Urinary bladder (tissue), 3 donors: ENCODE measurements at regions not wholly inside any gene's neighbourhood (a gene's known extent, or its start where the extent isn't known, plus 50 kb on each side); places are given as distances from the start of the nearest gene placed in this dataset.
"Not testable (repeated sequence)": the region's sequence is repeated elsewhere in the genome, so short reads cannot be mapped to it uniquely, and the experiment has no call there.

Experiments
- DNase-seq: peaks from one replicate; pipeline ENCODE4 v3.0.0-alpha.2; 2015; ENCODE audit errors: extremely low spot score
- H3K27ac ChIP-seq: one replicate; pipeline ENCODE4 v1.5.1; 2013; ENCODE audit warnings: low read depth, mild to moderate bottlenecking, moderate library complexity
- H3K36me3 ChIP-seq: one replicate; pipeline ENCODE4 v1.6.1; 2013; ENCODE audit warnings: mild to moderate bottlenecking, moderate library complexity; ENCODE audit not compliant: insufficient read depth
- H3K4me1 ChIP-seq: one replicate; pipeline ENCODE4 v1.6.1; 2013; ENCODE audit warnings: mild to moderate bottlenecking, moderate library complexity; ENCODE audit not compliant: insufficient read depth
- H3K4me3 ChIP-seq: one replicate; pipeline ENCODE4 v1.5.1; 2013; ENCODE audit warnings: low read depth, low read length
- WGBS: extraction: QIAGEN DNeasy Blood & Tissue Kit; methylation state at CpG from one replicate; pipeline ENCODE4 v1.1.7; 2013; 5-methylcytosine and 5-hydroxymethylcytosine counted together
- donor health status: healthy with polysubstance abuse.
- donor health status: healthy.

DNA sequence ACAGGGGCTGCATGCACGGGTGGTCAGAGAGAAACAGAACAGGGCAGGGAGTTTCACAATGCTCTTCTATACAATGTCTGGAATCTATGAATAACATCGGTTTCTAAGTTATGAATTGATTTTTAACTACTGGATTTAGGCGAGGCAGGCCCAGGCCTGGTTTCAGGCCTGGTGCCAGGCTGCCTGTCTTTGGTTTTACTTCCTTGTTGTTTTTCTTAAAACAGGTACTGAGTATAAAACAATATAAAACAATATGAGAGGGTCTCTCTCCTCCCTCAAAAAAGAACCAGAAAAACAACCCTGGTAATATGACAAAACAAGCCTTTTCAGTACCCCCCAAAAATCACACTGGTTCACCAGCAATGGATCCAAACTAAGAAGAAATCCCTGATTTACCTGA, 196.1 kb upstream of the ANXA10 start:
- not testable (repeated sequence) for H3K4me1 ChIP-seq, H3K4me3 ChIP-seq, DNase-seq, H3K36me3 ChIP-seq
- H3K27ac ChIP-seq: peak overlapping the region; percentile 59
- WGBS: 69% methylated on average over 2 of the region's 3 CpGs

DNA sequence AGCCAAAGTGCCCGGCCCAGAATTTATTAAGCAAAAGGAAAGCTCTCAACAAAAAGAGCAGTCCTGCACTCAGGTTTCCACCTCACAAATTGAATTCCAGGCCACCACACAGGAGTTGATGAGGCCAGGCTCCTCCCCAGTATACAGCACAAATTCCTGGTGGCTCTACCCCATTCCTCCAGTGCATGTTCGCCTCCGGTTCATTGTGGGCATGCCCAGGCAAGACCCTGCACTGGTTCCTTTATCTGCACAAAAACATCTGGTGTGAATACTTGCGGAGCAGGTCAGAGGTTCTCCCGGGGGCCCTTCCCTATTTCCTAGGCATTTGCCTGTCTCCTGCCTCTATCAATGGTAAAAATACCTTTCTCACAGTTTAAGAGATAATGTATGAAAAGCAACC, 195.2 kb upstream of the ANXA10 start:
- peak; percentile 4 for DNase-seq
- 43% methylated on average over 5 of the region's 5 CpGs for WGBS

DNA sequence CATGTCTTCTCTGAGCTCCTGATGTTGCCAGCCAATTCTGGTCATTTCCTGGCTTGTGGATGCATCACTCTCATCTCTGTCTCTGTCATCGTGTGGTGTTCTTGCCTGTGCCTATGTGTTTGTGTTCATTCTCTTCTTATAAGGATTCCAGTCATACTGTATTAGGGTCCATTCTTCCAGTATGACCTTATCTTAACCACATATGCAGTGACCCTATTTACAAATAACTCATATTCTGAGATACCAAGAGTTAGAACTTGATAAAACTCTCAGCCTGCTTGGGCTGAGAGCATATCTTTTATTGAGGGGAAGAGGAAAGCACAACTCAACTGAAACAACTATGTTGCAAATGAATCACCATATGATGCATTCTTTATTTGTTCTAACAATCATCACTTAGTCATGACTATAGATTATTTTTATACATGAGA, 189.0 kb upstream of the ANXA10 start:
- WGBS: 33% methylated on average over 1 of the region's 1 CpG
- Histone ChIP-seq H3K27ac (no peak overlapping the region), H3K4me3 (no peak overlapping the region), H3K36me3 (no peaks in the 10 kb centered on the region), H3K4me1 (no peaks in the 10 kb centered on the region)
- DNase-seq: no peak

More for the DNA sequence above, 195.2 kb upstream of the ANXA10 start:
- H3K27ac ChIP-seq: peak overlapping the region; percentile 7
- H3K36me3 ChIP-seq: no peaks in the 10 kb centered on the region
- H3K4me1 ChIP-seq: no peaks in the 10 kb centered on the region
- H3K4me3 ChIP-seq: no peak overlapping the region

DNA sequence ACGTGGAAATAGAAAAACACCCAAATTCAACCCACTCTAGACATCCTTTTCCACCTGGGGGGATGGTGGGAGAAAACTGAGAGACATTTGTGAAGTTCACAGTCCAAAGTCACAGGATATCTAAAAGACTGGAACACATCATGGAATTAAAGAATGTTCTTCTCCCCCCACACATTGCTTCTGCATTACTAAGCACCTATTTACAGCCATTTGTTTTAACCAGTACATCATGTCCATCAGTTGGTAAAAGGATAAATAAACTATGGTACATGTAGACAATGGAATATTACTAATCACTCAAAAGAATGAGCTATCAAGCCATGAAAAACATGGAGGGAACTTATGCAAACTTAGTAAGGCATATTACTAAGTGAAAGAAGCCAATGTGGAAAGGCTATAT, 185.5 kb upstream of the ANXA10 start:
- WGBS: 82% methylated on average over 1 of the region's 1 CpG
- Histone ChIP-seq H3K36me3 (no peaks in the 10 kb centered on the region), H3K4me3 (no peak overlapping the region), H3K27ac (no peak overlapping the region), H3K4me1 (no peaks in the 10 kb centered on the region)
- DNase-seq: no peak

DNA sequence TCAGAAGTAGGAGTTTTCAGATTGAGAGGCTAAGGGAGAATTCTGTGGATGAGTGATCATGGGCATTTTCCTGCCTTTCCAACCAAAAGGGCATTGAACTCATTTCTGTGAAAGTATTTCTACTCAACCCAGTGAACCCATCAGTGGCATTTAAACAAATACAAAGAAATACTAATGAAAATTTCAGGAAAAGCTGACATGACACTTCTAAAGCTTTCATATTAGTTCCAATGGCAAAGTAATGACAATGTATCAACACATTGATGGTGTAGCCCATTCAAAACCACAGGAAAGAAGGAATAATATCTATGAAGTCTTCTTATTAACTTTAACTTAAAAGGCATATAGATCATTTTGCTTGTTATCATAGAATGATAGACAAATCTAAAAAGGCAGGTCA, 183.5 kb upstream of the ANXA10 start:
- Histone ChIP-seq H3K4me3 (no peak overlapping the region), H3K4me1 (no peaks in the 10 kb centered on the region), H3K27ac (no peak overlapping the region), H3K36me3 (no peaks in the 10 kb centered on the region)
- no peak for DNase-seq

DNA sequence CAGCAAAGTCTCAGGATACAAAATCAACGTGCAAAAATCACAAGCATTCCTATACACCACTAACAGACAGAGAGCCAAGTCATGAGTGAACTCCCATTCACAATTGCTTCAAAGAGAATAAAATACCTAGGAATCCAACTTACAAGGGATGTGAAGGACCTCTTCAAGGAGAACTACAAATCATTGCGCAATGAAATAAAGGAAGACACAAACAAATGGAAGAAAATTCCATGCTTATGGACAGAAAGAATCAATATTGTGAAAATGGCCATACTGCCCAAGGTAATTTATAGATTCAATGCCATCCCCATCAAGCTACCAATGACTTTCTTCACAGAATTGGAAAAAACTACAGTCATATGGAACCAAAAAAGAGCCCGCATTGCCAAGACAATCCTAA, 179.8 kb upstream of the ANXA10 start:
- WGBS: 86% methylated on average over 3 of the region's 3 CpGs
- not testable (repeated sequence) for H3K4me1 ChIP-seq, H3K4me3 ChIP-seq, H3K36me3 ChIP-seq, H3K27ac ChIP-seq, DNase-seq

DNA sequence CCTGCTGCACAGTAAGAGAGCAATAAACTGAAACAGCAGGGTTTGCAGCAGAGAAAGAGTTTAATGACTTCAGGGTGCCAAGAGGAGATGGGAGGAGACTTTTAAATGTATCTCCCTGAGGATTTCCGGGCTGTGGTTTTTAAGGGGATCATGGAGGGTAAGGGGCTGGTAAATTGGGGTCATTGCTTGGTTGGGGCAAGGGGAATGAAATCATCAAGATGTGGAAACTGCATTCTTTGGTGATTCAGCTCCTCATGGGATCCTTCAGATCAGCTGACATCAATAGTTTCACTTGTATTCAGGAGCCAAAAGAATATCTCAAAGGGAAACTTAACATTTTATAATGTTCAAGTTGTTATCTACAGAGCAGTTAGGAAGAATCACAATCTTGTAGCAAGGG, 174.3 kb upstream of the ANXA10 start:
- Histone ChIP-seq H3K27ac (no peak overlapping the region), H3K36me3 (no peaks in the 10 kb centered on the region), H3K4me1 (no peaks in the 10 kb centered on the region), H3K4me3 (no peak overlapping the region)
- 38% methylated on average over 1 of the region's 1 CpG for WGBS
- DNase-seq: no peak

DNA sequence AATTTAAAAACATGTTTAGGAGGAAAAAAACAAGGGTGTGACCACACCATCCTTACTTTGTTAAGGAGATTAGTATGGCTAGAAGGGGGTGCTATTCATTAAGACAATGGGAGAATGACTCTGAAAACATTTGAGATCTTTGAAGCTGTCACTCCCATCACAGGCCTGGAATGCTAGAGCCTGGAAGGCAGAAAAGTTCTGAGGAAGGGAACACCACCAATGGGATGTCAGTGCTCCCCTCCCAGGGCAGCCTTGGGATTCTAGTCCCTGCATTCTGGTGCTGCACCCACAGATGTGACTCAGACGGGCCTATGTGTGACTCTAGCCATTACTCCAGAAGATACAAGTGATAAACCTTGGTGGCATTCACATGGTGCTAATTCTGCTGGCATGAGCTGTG, 162.2 kb upstream of the ANXA10 start:
- Histone ChIP-seq H3K4me1 (no peaks in the 10 kb centered on the region), H3K36me3 (no peaks in the 10 kb centered on the region), H3K27ac (no peak overlapping the region), H3K4me3 (no peak overlapping the region)
- DNase-seq: no peak
- 61% methylated on average over 1 of the region's 1 CpG for WGBS

DNA sequence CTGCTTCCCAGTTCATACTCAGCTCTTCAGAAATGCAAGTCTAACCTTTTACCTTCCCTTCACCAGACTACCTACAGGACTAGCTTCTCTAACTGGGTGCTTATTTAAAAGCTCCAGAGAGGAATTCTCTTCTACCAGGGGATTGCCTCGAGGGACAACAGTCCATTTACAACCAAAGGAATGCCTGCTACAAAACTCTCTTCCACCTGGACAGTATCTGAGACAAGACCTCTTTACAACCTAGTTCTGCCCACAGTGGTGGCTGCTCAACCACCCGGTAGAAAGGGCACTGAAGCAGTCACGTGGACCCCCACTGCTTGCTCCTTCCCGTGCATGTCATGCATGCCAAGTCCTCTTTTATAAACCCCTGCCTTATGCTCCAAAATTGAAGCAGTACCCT, 158.1 kb upstream of the ANXA10 start:
- no peak overlapping the region for H3K4me3 ChIP-seq
- no peak for DNase-seq
- no peak overlapping the region for H3K27ac ChIP-seq
- WGBS: 72% methylated on average over 4 of the region's 4 CpGs
- no peaks in the 10 kb centered on the region for H3K4me1 ChIP-seq
- no peaks in the 10 kb centered on the region for H3K36me3 ChIP-seq

DNA sequence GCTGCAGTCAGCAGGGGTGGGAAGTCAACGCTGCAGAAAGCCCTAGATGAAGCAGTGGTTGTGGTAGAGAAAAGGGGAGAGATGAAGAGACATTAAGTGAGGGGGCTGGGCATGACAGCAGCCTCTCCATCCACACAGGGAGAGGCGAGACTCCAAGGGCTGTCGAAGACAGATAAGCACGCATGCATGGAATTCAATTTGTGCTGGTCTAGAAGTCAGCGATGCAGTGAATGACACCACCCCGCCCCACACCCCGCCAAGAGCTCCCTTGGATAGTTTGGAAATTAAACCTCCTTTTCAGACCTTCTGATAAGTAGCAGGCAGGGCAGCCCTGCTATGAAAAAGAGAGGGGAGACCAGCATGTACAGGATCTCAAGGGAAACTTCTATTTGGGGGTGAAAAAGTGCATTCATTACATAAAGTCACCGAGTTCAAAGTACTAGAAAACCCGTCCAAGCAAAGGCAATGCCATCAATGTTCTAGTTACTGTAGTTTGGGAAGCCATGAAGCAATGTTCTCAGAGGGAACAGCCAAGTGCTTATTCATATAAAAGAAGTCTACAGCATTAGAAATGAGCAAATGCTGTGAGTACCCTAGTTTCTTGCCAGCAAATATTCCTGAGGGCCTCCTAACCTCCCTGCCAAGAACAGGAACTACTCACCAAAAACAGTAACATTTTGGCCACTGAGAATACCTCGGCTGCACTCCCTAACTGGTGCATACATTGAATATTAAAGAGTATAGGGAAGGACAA, 152.3 kb upstream of the ANXA10 start:
- H3K36me3 ChIP-seq: no peaks in the 10 kb centered on the region
- H3K4me1 ChIP-seq: no peaks in the 10 kb centered on the region
- no peak overlapping the region for H3K27ac ChIP-seq
- 67% methylated on average over 10 of the region's 10 CpGs for WGBS
- H3K4me3 ChIP-seq: no peak overlapping the region
- no peak for DNase-seq

DNA sequence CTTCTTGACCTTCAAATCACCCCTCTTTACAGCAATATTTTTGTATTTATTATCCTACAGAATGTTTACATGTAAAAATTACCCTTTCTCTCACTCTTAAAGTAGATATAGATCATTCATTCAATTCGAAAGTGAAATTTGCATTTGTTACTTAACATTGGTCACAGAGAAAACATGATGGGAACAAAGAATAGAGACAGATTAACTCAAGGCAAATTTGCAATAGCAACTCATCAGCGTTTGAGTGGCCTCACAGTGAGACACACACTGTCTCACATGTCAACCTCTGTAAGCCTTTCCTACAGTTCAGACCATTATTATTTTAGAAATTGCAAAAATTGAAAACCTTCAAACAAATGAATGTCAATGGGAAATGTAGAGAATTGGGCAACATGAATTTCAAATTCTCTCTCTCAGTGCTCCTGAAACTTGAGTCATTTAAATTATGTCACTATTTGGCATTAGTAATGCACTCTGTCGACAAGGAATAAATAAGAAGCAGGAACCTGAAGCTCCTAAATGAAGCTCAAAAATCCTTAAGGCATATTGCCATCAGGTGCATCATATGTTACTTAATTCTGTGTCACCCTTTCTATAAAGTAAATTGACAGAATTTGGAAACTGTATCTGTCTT, 148.3 kb upstream of the ANXA10 start:
- Histone ChIP-seq H3K27ac (no peak overlapping the region), H3K4me3 (no peak overlapping the region), H3K4me1 (no peaks in the 10 kb centered on the region), H3K36me3 (no peaks in the 10 kb centered on the region)
- 37% methylated on average over 3 of the region's 3 CpGs for WGBS
- no peak for DNase-seq

DNA sequence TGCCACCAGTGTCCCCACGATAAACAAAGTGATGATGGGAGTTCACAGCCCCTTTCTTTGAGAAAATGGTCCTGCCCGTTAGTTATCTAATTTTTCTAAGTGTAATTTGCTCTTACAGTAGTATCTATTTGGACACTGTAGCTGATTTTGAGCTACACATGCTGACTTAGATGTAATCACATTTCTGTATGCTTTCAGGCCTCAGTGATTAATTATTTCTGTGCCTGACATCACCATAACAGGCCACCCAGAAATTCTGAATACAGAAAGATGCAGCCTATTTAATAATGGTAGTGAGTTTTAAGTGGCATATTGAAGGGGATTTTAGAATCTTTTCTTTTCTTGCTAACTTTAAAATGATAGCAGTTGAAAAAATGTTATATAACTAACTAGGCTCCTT, 147.6 kb upstream of the ANXA10 start:
- no peak for DNase-seq
- Histone ChIP-seq H3K4me1 (no peaks in the 10 kb centered on the region), H3K4me3 (no peak overlapping the region), H3K27ac (no peak overlapping the region), H3K36me3 (no peaks in the 10 kb centered on the region)
- 85% methylated on average over 2 of the region's 2 CpGs for WGBS

DNA sequence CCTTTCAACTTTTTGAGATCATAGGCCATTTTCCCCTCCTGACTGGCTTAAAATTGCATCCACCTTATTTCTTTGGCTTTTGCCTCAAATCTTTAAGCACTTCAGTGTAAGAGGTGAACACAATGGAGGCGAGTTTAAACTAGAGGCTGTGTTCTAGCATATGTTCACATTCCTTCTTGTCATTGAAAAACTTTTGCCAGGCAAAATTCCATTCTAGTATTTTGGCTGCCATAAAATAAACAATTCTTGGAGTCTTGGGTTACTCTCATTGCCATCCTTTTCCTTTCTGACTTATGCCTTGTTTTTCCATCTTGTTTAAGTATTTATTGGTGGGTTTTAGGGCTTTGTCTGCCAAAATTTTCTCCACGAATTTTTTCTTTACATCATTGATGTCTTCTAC, 137.3 kb upstream of the ANXA10 start:
- H3K36me3 ChIP-seq: no peaks in the 10 kb centered on the region
- H3K4me1 ChIP-seq: no peaks in the 10 kb centered on the region
- WGBS: 44% methylated on average over 2 of the region's 2 CpGs
- DNase-seq: no peak
- H3K4me3 ChIP-seq: no peak overlapping the region
- H3K27ac ChIP-seq: no peak overlapping the region

DNA sequence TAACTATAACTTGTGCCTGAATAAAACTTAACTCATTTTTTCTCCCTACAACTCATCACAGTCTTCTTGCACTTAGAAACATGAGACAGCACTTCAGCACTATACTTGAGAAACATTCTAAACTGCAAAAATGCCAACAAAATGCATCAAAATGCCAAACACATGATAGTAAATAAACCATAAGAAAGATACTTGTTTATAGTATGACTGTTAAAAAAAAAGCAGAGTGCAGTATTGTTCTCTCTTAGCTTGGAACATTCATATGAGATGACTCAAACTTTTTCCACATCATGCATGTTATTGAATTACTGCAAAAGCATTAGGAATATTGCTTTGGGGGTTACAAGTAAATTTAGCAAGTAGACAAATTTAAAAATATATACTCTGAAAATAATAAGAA, 135.7 kb upstream of the ANXA10 start:
- no peak overlapping the region for H3K27ac ChIP-seq
- no peaks in the 10 kb centered on the region for H3K4me1 ChIP-seq
- H3K36me3 ChIP-seq: no peaks in the 10 kb centered on the region
- H3K4me3 ChIP-seq: no peak overlapping the region
- no peak for DNase-seq
